ENCODE measurements at regions not wholly inside any gene's neighbourhood (a gene's known extent, or its start where the extent isn't known, plus 50 kb on each side); places are given as distances from the start of the nearest gene placed in this dataset.

DNA sequence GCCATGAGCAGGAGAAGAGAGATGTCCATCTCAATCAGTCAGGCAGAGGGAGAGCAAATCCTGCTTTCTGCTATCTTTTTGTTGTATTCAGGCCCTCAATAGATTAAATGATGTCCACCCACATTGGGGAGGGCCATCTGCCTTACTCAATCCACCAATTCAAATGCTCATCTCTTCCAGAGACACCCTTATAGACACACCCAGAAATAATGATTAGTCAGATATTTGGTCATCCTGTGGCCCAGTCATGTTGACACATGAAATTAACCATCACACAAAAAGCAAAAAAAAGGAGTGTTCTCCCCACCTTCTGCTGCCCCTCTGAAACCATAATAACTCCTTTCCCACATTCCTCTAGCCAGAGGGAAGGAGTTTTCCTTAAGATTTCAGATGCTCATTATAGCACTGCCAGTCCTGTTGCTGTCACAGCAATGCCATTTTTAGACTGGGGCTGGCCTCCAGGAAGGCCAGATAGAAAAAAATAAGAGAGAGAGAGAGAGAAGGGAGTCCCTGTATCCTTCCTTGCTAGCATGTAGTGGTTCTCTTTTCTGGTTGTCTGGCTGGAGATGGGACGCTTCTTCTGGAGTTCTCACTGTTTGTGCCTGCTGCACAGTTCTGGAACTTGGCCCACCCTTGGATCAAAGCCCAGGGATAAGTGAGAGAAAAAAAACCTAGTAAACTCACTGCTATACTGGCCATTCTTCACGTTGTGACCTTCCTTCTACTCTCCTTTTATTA lies 177.7 kb downstream of the RBM46 start:
- no peak for ATAC-seq
- Histone ChIP-seq H3K9me1 (ENCODE audit: control insufficient read depth, insufficient read depth, low read length) (no peaks in the 10 kb centered on the region), H3K36me3 (ENCODE audit: control insufficient read depth, insufficient read depth, low read length) (no peaks in the 10 kb centered on the region), H3K4me2 (ENCODE audit: insufficient read depth, low read length) (no peak overlapping the region), H3K4me1 (replicated peaks in 1 of 2; ENCODE audit: control insufficient read depth in 2 of 2, insufficient read depth in 2 of 2, low read length in 2 of 2) (no peaks in the 10 kb centered on the region), H3K27me3 (ENCODE audit: control insufficient read depth in 2 of 2, insufficient read depth in 2 of 2, low read length in 2 of 2) (no peaks in the 10 kb centered on the region), H2AFZ (ENCODE audit: low read depth, low read length) (no peak overlapping the region), H3K79me2 (ENCODE audit: control insufficient read depth, insufficient read depth, low read length) (no peaks in the 10 kb centered on the region), H3K9me3 (replicated peaks; ENCODE audit: control insufficient read depth, insufficient read depth, low read depth, low read length) (no peaks in the 10 kb centered on the region), H3K4me3 (no peak overlapping the region), H4K20me1 (replicated peaks; ENCODE audit: control insufficient read depth, insufficient read depth, low read length) (no peaks in the 10 kb centered on the region), H3K27ac (ENCODE audit: extremely low read depth, low read depth, low read length) (no peak overlapping the region), H3K9ac (ENCODE audit: insufficient read depth in 1 of 2, low read depth in 2 of 2, low read length in 2 of 2) (no peak overlapping the region)
- in situ Hi-C loops (cut with MboI), result no loop called here
- ChIA-PET POLR2A (no interaction called here), CTCF (ENCODE audit: low intra/inter-chr PET ratio) (no interaction called here)
- WGBS (ENCODE audit: insufficient coverage, low coverage, missing lambda C conversion rate), result 0% methylated on average over 2 of the region's 2 CpGs
- no peak for FAIRE-seq
- intact Hi-C loops (cut with micrococcal nuclease), result no loop called here
- no TSS peak for BruUV-seq (replicated peaks)
- no peak for TF ChIP-seq NR2C1 (IDR thresholded peaks at IDR 0.05)
- TF ChIP-seq NR2C1 (tag; IDR thresholded peaks at IDR 0.05), result no peak
- TF ChIP-seq MTA3 (IDR thresholded peaks at IDR 0.05; ENCODE audit: borderline replicate concordance), result no peak
- TF ChIP-seq ZC3H11A (IDR thresholded peaks at IDR 0.05; ENCODE audit: low read depth, low read length), result no peak
- no peak for TF ChIP-seq ZBTB17 (CRISPR knock-in tag; IDR thresholded peaks at IDR 0.05)
- TF ChIP-seq, protein P1, sequence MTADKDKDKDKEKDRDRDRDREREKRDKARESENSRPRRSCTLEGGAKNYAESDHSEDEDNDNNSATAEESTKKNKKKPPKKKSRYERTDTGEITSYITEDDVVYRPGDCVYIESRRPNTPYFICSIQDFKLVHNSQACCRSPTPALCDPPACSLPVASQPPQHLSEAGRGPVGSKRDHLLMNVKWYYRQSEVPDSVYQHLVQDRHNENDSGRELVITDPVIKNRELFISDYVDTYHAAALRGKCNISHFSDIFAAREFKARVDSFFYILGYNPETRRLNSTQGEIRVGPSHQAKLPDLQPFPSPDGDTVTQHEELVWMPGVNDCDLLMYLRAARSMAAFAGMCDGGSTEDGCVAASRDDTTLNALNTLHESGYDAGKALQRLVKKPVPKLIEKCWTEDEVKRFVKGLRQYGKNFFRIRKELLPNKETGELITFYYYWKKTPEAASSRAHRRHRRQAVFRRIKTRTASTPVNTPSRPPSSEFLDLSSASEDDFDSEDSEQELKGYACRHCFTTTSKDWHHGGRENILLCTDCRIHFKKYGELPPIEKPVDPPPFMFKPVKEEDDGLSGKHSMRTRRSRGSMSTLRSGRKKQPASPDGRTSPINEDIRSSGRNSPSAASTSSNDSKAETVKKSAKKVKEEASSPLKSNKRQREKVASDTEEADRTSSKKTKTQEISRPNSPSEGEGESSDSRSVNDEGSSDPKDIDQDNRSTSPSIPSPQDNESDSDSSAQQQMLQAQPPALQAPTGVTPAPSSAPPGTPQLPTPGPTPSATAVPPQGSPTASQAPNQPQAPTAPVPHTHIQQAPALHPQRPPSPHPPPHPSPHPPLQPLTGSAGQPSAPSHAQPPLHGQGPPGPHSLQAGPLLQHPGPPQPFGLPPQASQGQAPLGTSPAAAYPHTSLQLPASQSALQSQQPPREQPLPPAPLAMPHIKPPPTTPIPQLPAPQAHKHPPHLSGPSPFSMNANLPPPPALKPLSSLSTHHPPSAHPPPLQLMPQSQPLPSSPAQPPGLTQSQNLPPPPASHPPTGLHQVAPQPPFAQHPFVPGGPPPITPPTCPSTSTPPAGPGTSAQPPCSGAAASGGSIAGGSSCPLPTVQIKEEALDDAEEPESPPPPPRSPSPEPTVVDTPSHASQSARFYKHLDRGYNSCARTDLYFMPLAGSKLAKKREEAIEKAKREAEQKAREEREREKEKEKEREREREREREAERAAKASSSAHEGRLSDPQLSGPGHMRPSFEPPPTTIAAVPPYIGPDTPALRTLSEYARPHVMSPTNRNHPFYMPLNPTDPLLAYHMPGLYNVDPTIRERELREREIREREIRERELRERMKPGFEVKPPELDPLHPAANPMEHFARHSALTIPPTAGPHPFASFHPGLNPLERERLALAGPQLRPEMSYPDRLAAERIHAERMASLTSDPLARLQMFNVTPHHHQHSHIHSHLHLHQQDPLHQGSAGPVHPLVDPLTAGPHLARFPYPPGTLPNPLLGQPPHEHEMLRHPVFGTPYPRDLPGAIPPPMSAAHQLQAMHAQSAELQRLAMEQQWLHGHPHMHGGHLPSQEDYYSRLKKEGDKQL (CRISPR knock-in tag; IDR thresholded peaks at IDR 0.05; ENCODE audit: borderline replicate concordance), result no peak
- no peak for TF ChIP-seq ZNF408 (CRISPR knock-in tag; IDR thresholded peaks at IDR 0.05; ENCODE audit: low read depth)
- no peak for DNase-seq (ENCODE audit: extremely low read depth in 1 of 4, low spot score in 3 of 4)

Measured in K562 (cell line).